ENCODE measurements at regions not wholly inside any gene's neighbourhood (a gene's known extent, or its start where the extent isn't known, plus 50 kb on each side); places are given as distances from the start of the nearest gene placed in this dataset.
"Not testable (repeated sequence)": the region's sequence is repeated elsewhere in the genome, so short reads cannot be mapped to it uniquely, and the experiment has no call there.

DNA sequence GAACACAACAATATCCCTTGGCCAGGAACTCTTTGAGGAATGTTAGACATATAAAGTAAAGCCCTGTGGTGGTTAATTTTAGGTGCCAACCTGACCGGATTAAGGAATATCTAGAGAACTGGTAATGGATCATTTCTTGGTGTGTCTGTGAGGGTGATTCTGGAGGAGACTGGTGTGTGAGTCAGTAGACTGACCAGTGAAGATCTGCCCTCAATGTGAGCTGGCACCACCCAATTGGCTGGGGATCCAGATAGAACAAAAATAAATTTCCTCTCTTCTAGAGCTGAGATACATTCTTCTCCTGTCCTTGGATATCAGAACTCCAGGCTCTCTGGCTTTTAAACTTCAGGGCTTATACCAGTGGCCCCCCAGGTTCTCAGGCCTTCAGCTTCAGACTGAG lies 56.2 kb upstream of the TNPO1 start:
- DNase-seq: no peak

DNA sequence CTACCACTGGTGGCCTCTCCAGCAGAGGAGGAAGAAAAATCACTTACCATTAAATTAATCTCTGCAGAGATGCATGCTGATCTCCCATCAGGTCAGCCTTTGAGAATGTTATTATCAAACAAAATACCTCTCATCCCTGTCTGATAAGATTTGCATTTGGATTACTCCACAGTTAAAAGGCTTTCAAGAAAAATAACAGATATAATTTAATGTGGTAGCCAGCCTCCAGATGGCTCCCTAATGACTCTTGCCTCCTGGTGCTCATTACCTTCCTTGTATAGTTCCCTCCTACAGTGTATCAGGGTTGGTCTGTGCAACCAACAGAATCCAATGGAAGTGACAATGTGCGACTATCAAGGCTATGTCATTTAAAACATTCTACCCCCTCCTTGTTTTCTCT lies 63.6 kb upstream of the TNPO1 start:
- DNase-seq: no peak

DNA sequence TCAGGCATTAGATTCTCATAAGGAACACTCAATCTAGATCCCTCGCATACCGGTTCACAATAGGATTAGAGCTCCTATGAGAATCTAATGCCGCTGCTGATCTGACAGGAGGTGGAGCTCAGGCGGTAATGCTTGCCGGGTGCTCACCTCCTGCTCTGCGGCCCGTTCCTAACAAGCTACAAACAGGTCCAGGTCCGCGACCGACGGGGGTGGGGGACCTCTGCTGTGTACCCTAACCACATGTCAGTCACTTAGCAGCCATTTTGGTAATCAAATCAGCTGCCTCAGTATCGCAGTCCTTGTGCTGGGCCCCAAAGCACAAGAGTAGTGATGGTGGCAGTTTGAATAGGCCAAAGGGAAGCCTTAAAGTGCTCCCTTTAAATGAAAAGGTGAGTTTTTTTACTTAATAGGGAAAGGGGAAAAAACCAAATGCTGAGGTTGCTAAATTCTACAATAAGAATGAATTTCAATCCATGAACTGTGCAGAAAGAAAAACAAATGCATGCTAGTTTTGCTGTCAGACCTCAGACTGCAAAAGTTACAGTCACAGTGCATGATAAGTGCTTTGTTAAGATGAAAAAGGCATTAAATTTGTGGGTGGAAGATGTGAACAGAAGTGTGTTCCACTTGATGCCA lies 67.0 kb upstream of the TNPO1 start:
- no peak for DNase-seq

DNA sequence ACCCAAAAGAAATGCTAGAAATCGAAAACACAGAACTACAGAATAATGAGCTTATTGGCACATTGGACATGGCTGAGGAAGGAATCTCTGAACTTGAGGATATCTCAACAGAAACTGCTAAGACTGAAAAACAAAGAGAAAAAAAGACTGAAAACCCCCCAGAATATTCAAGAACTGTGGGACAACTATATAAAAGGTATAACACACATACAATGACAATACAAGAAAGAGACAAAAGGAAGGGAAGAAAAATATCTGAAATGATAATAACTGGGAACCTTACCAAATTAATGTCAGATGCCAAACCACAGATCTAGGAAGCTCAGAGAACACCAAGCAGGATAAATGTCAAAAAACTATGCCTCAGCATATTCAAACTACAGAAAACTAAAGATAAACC lies 68.6 kb upstream of the TNPO1 start:
- DNase-seq: no peak

DNA sequence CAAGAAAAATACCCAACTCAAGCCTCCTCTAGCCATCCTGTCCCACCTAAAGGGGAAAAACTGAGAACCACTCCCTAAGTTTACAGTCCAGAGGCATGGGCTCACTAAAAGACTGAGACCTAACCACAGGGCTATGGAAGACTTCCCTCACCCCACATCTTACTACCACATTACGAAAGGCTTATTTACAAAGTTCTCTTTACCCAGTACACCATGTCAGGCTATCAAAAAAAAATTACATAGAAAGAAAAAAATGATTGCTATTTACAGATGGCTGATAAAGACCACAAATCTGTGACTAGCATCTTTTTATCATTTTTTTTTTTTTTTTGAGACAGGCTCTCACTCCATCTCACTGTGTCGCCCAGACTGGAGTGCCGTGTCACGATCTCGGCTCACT lies 69.7 kb upstream of the TNPO1 start:
- no peak for DNase-seq

DNA sequence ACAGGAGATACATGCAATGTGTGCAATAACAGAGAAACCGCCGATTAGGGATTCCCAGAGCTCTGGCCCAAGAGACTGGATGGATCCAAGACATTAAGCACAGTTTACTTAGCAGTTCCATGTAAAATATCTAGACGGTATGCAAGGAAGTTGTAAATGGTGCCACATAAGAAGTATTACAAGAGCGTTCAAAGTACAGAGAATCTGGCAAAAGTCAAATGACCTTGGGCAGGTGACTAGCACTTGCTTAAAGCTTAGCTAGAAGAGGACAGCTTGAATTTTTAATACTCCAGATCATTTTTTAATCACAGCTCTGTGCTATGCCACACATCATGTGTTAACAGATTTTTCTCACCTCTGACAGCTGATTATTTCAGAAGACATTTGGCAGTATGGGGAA lies 72.3 kb upstream of the TNPO1 start:
- no peak for DNase-seq

DNA sequence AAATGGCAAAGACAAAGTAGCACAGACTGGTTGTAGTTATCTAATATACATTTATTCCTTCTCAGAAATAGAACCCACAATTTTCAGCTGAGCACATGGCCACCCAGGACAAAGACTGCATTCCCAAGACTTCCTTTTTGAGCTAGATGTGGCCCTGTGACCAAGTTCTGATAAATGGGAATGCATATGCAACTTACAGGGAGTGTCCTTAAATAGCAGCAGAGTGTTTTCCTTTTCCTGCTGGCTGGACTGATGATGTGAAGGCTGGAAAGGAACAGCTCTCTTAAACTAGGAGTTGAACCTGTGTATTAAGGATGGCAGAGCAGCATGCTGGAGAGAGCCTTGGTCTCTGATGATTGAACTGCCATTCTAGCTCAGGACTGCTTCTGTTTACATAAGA lies 74.7 kb upstream of the TNPO1 start:
- DNase-seq: no peak

DNA sequence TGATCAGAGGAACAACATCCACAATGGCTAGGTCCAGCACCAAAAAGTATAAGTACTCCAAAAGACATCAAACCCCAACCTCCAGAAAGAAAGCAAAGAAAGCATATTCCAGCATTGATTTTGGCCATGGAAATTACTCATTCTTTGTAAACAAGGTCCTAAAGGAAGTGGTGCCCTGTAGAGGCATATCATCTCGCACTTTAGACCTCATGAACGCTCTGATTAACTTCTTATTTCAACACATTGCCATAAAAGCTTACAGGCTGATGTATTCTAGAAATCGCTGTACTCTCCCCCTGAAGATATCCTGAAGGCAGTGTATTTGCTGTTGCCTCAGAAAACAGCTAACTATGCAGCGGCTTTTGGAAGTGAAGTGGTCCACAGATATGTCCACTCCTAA lies 82.7 kb upstream of the TNPO1 start:
- no peak for DNase-seq

DNA sequence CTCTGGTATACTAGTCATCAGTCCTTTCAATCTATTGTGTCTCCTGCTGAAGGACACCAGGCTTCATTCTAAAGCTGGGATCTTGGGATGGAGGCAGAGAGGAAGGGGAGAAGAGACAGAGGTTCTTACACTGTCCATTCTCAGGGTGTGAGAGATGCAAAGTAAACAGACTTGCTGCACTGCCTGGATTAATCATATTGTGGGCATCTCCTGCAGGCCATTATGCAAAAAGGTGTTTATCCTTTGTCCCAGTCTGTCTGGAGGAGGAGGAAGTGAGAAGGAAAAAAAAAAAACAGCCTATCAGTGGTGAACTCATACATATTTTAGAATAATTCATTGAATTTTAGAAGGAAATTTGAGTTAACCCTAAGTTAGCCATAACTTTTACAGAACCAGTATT lies 92.9 kb upstream of the TNPO1 start:
- DNase-seq: no peak

DNA sequence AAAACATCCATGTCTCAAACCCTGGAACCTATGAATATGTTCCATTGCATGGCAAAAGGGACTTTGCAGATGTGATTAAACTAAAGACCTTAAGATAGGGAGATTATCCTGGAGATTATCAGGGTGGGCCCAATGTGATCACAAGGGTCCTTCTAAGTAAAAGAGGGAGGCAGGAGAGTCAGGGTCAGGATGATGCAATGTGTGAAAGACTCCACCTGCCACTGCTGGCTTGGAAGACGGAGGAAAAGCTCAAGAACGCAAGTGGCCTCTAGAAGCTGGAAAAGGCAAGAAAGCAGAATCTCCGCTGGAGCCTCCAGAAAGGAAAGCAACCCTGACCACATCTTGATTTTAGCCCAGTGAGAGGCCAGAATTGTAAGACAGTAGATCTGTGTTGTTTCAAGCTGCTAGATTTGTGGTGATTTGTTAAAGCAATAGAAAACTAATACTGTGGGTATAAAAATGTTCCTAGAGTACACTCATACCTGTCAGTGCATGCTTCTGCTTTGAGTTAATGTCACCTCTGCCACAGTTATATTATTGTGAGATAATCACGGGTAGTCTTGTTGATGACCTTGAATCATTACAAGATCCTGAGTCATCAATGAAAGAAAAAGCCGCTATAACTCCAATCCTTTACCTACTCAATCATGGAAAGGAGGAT lies 93.5 kb upstream of the TNPO1 start:
- no peak for DNase-seq

DNA sequence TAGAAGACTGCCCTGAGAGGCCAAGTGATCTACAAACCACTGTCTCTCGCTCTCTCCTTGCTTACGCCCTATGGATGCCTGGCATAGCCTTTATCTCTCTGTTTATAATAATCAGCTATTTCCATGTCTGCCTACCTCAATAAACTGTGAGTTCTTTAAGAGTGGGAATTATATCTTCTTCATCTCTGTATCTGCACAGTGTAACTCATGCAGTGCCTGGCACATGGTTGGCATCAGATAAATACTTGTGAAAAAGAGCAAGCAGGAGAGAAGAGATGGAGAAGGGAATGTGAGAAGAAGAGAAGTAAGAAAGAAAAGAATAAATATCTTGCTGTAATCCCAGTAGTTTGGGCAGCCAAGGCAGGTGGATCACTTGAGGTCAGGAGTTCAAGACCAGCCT lies 94.6 kb upstream of the TNPO1 start:
- no peak for DNase-seq

DNA sequence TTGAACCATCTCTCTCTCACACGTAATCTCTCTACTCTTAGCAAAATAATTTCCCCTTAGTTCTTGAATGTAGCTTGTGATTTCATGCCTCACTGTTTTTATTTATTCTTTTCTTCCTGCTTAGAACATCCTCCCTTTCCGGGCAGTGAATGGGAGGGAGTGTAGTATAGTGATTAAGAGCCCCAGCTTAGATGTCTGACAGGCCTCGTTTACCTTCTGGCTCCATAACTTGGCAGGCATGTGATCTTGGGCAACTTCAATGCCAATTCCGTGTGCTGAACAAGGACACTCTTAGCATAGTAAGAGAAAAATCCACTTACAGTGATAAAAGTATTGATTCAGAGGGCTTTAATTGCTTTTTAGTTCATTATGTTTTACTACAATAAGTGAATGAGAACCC lies 96.3 kb upstream of the TNPO1 start:
- no peak for DNase-seq

DNA sequence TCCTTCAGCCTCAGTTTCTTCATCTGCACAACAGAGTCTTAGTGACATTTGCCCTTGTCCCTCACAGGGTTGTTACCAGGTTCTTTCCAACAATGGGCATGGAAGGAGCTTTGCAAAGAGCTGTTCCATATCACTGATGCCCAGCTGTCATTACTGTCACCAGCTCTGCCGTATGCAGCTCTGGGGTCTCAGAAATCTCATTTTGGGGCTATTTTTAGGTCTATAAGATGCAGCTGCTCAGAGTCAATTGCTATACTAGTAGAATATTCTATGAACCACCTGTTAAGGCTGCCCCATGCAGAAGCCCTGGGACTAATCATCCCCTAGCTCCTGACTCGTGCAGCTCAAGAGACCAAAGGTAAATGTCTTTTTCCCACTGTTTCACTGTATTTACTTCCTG lies 105.1 kb upstream of the TNPO1 start:
- no peak for DNase-seq

DNA sequence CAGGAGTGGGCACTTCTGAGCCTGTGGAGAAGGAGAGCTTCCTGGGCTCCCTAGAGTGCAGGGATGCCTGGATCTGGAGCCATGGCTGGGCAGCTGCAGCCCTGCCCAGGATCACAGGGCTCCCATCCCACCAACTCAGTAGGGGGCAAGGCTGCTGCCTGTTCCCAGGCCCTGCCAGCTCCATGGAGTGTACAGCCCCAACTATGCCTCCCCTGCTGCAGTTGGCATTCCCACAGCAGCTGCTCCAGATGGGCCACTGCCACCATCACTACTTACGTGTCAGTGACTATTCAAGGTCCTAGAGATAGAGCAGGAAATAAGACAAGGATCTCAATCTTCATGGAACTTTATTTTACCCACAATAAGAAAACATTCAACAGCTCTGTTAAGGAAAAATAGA lies 107.1 kb upstream of the TNPO1 start:
- no peak for DNase-seq

DNA sequence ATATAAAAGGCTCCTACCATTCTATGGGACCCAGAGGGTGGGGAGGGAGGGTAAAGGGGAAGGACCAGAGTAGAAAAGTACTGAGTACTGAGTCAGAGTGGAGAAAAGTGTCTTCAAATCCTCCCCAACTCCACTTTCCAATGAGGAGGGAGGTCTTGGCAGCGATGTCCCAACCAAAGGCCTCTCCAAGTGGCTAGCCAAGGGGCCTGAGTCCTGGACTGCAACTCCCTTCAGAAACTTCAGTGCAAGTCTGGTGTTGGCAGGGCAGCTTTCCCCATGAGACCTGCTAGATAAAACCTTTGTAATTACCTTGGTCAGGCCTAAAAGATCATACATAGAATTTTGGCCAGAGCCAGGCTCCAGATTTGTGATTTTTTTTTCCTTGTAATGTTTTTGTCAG lies 111.3 kb upstream of the TNPO1 start:
- DNase-seq: no peak

DNA sequence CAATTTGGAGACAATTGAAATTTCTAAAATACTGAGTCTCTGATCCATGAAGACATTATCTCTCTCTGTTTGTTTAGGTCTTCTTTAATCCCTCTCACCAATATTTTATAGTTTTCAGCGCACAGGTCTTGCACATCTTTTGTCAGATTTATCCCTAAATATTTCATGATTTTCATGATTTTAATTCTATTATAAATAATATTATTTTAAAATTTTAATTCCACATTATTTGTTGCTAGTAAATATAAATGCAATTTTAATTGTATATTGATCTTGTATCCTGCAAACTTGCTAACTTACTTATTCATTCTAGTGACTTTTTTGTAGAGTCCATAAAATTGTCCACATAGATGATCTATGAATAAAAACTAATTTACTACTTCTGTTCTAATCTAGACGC lies 112.6 kb upstream of the TNPO1 start:
- no peak for DNase-seq

DNA sequence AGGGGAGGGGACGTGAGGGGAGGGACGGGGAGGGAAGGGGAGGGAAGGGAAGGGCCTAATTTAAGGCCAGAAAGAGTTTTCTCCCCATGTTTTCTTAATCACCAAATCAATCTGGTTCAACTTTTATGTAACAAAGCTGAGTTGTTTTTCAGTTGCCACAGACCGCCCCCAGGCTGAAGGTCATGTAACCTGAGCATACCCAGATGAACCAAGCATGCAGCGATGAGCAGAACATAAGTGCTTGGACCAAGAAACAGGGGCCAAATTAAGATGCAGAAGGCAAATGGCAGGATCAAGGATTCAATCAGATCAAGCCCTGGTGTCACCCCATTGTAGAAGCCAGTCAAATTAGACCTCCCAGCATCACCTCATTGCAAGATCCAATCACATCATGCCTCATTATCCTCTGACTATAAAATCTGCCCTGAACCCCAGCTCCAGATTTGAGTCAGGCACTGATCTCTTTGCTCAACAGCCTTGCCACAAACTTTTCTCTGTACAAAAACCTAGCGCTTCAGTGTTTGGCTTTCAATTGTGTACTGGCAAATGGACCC lies 113.5 kb upstream of the TNPO1 start:
- no peak for DNase-seq

DNA sequence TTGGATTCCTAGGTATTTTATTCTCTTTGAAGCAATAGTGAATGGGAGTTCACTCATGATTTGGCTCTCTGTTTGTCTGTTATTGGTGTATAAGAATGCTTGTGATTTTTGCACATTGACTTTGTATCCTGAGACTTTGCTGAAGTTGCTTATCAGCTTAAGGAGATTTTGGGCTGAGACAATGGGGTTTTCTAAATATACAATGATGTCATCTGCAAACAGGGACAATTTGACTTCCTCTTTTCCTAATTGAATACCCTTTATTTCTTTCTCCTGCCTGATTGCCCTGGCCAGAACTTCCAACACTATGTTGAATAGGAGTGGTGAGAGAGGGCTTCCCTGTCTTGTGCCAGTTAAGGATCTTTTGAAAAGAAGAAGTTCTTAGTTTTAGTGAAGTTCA lies 114.4 kb upstream of the TNPO1 start:
- not testable (repeated sequence) for DNase-seq

DNA sequence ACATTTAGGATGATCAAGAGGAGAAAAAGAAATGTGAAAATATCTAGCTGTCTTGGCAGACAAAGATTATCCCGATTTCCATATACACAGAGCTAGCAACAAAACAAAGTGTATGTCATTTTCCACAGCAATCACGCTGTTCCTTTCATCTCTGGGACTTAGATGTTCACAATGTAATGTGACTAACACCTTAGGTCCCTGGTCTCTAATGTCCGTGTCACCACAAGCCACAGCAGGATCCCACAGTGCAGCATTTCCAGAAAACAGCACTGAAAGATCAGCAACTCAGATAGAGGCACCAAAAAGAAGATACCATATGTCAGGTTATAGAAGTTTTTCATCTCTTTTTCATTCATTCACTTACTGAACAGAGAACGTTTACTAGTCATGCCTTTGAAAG lies 118.0 kb upstream of the TNPO1 start:
- DNase-seq: no peak

DNA sequence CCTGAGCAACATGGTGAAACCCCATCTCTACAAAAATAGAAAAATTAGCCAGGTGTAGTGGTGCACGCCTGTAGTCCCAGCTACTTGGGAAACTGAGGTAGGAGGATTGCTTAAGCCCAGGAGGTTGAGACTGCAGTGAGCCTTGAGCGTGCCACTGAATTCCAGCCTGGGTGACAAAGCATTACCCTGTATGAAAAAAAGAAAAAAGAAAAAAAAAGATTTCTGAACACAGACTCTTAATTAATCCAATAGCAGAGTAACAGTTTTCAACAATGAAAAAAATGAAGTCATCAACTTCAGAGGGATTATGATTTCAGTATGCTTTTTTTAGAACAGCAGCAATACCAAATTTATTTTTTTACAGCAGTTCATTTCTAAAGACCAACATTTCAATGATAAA lies 118.8 kb upstream of the TNPO1 start:
- DNase-seq: no peak

DNA sequence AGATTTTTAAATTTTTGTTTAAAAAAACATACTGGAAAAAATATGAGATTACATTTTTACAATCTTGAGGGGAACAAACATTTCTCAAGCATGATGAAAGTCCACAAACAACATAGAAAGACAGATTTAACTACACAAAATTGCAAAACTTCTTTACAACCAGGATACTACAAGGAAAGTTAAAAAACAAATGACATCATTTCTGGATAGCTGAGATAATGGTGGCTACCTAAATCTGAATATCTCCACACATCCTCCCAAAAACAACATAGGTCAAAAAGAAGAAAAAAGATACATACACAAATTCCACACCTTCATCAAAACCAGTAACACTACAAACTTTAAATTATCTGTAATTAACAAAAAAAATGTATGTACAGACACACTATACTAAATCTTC lies 120.8 kb upstream of the TNPO1 start:
- DNase-seq: no peak

DNA sequence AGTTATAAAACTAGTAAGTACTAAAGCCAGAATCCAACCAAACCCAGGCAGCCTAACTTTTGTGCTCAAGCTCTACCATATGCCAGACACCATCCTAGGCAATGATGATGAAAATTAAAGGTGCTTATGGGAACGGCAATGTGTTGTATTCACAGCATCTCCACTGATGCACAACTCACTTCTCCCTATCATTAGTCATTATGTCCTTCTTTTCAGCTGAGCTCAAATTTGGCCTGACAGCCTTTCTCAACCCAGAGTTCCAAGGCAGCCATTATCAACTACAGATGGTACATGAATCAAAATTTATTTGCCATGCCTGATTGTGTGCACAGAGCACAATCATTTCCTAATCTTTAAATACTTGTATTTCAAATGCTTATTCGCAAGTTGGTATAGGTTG lies 121.6 kb upstream of the TNPO1 start:
- DNase-seq: no peak

DNA sequence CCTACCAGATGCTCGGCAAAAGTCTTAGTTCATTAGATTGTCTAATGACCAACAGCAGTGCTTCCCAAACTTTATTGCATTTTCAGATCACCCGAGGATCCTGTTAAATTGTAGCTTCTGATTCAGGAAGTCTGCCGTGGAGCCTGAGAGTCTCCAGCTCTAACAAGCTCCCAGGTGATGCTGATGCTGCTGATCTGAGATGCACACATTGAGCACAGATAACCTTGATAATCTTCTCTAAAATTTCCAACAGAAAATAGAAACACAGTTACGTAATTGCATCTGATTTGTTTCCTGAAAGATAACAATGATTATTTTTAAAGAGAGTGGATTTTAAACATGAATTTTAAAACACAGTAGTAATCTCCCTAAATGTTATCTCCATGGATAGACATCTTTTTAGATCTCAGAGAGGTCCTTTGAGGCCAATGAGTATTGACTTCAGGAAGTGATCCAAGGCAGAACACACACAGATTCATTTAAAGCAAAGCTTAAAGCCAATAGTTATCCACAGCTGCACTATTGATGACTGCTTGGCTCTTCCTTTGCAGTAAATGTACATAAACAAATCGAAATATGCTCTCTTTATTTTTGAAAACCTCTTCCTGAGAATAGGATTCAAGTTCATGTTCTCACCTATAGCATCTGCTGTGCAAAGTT lies 122.8 kb upstream of the TNPO1 start:
- DNase-seq: no peak

DNA sequence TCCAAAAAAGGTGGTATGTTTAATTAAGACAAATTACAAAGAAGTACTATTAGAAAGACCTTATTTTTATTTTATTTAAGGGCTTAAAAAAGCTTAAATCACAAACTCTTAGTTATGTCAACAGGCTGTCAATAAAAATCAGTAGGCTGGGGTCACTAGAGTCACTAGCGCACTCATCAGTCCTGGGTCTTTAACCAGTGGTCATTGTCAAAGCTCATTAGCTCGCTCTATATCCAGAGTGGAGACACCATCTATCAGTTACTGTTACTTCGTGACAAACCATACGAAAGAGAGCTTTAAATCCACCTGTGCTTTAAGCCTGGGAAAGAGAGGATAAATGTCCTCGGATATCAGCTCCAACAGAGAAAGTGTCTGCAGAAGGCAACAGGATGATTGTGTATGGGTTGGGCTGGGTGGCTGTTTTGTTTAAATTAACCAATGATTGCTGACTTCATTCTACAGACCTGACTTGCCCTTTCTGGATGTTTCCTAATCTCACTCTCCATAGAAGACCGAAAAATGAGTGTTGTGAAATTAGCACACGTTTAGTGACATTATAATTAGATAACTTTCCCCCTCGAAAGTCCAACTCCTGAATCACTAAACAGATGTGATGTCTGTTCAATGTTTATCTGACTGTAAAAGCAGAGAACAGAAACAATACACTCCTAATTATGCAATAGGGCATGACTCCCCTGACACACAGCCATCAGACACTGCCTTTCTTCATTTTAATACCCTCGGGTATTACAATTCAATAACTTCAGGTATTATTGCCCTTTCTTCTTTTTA lies 123.6 kb upstream of the TNPO1 start:
- DNase-seq: no peak
